ENCODE measurements at regions not wholly inside any gene's neighbourhood (a gene's known extent, or its start where the extent isn't known, plus 50 kb on each side); places are given as distances from the start of the nearest gene placed in this dataset.

- TF ChIP-seq CTCF (IDR thresholded peaks at IDR 0.05) = no peak
Measured at GRCh38 chr15:94586099-94586498, 354.7 kb downstream of the MCTP2 start.

- no peak for TF ChIP-seq CTCF (IDR thresholded peaks at IDR 0.05)
Measured at GRCh38 chr15:94587113-94587512, 355.8 kb downstream of the MCTP2 start.

- no peak for TF ChIP-seq CTCF (IDR thresholded peaks at IDR 0.05)
Measured at GRCh38 chr15:94588993-94589392, 357.6 kb downstream of the MCTP2 start.

- TF ChIP-seq CTCF (IDR thresholded peaks at IDR 0.05) = no peak
Measured at GRCh38 chr15:94592495-94592894, 361.1 kb downstream of the MCTP2 start.

GRCh38 chr15:94596707-94597106 is 365.3 kb downstream of the MCTP2 start:
- no peak for TF ChIP-seq CTCF (IDR thresholded peaks at IDR 0.05)

- no peak for TF ChIP-seq CTCF (IDR thresholded peaks at IDR 0.05)
Measured at GRCh38 chr15:94600505-94600904, 369.1 kb downstream of the MCTP2 start.

GRCh38 chr15:94602754-94603470 is 371.6 kb downstream of the MCTP2 start:
- TF ChIP-seq CTCF (IDR thresholded peaks at IDR 0.05) = no peak

- TF ChIP-seq CTCF (IDR thresholded peaks at IDR 0.05) = no peak
Measured at GRCh38 chr15:94606286-94606685, 374.9 kb downstream of the MCTP2 start.
